GM23338 (cell line): ENCODE measurements at regions not wholly inside any gene's neighbourhood (a gene's known extent, or its start where the extent isn't known, plus 50 kb on each side); places are given as distances from the start of the nearest gene placed in this dataset.

Experiments used
- CREB1 ChIP-seq: fragments of 250-450 bp; sonication (Bioruptor Pico); IDR thresholded peaks from 2 replicates; pipeline ENCODE4 v1.5.0; 2020; ENCODE audit warnings: low read depth, mild to moderate bottlenecking, moderate library complexity
- CTCF ChIP-seq, 2 experiments: fragments of 200-600 bp in 1 of 2; sonication (generic) in 1 of 2; conservative IDR thresholded peaks; 2 replicates each; pipeline versions ENCODE4 v1.5.1 to v1.6.1; 2016 to 2017; ENCODE audit warnings: antibody characterized with exemption in 2 of 2, low read depth in 2 of 2, mild to moderate bottlenecking in 2 of 2, moderate library complexity in 1 of 2
- EZH2 ChIP-seq: fragments of 200-600 bp; sonication (generic); IDR thresholded peaks from one replicate; pipeline ENCODE4 v1.8.0; 2017; ENCODE audit warnings: antibody characterized with exemption, mild to moderate bottlenecking, low read depth; ENCODE audit not compliant: unreplicated experiment
- EZH2phosphoT487 ChIP-seq: fragments of 200-600 bp; sonication (generic); IDR thresholded peaks from one replicate; pipeline ENCODE4 v1.8.1; 2018; ENCODE audit warnings: antibody characterized with exemption; ENCODE audit not compliant: unreplicated experiment
- JUNB ChIP-seq: IDR thresholded peaks from one replicate; pipeline ENCODE4 v1.6.1; 2016; ENCODE audit warnings: antibody characterized with exemption; ENCODE audit not compliant: unreplicated experiment
- NANOG ChIP-seq: IDR thresholded peaks from 2 replicates; pipeline ENCODE4 v1.6.1; 2016; ENCODE audit warnings: antibody characterized with exemption, borderline replicate concordance
- POLR2AphosphoS5 ChIP-seq: IDR thresholded peaks from 2 replicates; pipeline ENCODE4 v1.6.1; 2016; ENCODE audit warnings: antibody characterized with exemption, low read depth
- REST ChIP-seq: IDR thresholded peaks from one replicate; pipeline ENCODE4 v1.6.1; 2018; ENCODE audit warnings: antibody characterized with exemption; ENCODE audit not compliant: unreplicated experiment

GRCh38 chr6:1081551-1082284 is 230.2 kb upstream of the FOXQ1 start:
- TF ChIP-seq EZH2phosphoT487 (no peak), CTCF (conservative IDR thresholded peaks at IDR 0.05; ENCODE audit: low read depth in 2 of 2) (no peak), CREB1 (CRISPR knock-in tag) (no peak), POLR2AphosphoS5 (no peak), JUNB (no peak), REST (no peak), EZH2 (no peak), NANOG (no peak)
